Posterior vena cava (tissue), 2 donors: ENCODE measurements at regions not wholly inside any gene's neighbourhood (a gene's known extent, or its start where the extent isn't known, plus 50 kb on each side); places are given as distances from the start of the nearest gene placed in this dataset.

Experiments
- DNase-seq: peaks from one replicate; pipeline ENCODE4 v3.0.0-alpha.2; 2020; ENCODE audit warnings: low spot score
- intact Hi-C, 2 donors: fragments of 100-400 bp; cut with DNase I; formaldehyde crosslinking; loops; one replicate each; pipeline versions ENCODE4 v1.14.1 to v1.14.2; 2022 to 2023
- donor health status: DM: yes; HTN: yes; CAD: no.
- donor health status: DM: yes; HTN: yes; CAD: no.

DNA sequence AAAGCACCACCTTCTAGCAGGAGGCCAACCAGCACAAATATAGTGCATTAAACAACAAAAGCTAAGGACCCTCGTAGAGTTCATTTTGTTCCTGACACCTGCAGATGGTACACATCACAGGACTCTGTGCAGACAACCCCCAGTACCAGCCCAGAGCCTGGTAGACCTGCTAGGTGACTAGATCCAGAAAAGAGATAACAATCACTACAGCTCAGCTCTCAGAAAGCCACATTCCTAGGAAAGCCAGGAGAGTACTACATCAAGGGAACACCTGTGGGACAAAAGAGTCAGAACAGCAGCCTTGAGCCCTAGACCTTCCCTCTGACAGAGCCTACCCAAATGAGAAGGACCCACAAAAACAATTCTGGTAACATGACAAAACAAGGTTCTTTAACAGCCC is 344.7 kb upstream of the PTBP2 start:
- intact Hi-C loops, result no loop called here
- no peak for DNase-seq

DNA sequence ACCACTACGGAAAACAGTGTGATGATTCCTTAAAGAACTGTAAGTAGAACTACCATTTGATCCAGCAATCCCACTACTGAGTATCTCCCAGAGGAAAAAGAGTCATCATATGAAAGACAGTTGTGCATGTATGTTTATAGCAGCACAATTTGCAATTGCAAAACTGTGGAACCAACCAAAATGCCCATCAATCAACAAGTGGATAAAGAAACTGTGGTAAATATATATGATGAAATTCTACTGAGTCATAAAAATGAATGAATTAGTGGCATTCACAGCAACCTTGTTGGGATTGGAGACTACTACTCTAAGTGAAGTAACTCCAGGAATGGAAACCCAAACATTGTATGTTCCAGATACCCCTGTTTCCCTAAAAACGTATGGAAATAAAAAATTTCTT is 337.0 kb upstream of the PTBP2 start:
- intact Hi-C loops, result no loop called here
- DNase-seq, result no peak

DNA sequence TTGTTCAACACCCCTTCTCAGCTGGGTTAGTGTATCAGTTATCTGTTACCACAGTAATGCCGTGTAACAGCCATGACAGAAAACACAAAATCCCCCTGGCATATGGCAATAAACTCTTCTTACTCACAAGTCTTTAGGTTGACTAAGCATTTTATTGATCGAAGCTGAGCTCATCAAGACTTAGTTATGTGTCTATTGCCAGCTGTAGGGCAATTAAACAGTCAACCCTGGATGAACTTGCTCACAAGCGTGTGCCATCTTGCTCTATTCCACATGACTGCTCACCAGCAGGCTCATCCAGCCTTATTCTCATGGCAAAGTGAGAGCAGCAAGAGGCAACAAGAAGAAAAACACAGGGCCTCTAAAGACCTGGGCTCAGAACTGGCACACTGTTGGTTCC is 333.8 kb upstream of the PTBP2 start:
- intact Hi-C loops, result no loop called here
- no peak for DNase-seq

DNA sequence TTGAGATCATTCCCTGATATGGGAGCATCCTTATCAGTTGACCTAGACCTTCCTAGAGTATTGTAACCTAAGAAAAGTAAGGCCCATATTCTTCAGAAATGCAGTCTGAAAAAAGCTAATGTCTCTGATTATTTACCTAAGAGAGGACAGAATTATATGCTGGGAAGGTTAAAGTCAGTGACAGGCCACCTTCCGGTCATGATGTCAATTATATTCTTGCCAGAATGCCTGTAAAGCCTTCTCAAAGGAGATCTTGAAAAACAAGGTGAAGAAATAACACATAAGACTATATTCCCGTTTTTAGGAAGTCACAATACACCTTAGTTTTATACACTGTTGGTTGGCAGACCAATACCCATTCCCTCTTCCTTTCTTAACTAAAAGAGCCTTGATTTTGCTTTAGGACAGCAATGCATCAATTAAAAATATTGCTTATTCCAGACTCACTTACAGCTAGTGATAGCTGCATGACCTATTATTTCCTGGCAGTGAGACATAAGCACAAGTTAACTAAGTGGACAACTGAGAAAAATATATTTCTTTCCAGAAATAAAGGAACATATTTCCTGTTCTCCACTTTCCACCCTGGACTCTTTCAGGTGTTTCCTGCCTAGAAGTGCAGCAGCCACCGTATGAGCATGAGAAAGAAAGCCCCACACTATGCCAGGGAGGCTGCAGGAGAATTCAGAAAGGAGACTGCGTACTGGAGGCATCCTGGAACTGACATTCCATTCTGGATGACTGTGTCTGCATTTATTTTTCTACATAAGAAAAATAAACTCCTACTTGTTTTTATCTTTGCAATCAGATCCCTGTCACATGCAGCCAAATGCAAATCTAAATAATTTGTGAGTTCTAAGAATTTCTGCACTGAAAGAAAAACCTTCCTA is 332.9 kb upstream of the PTBP2 start:
- intact Hi-C loops, result no loop called here
- DNase-seq, result no peak

DNA sequence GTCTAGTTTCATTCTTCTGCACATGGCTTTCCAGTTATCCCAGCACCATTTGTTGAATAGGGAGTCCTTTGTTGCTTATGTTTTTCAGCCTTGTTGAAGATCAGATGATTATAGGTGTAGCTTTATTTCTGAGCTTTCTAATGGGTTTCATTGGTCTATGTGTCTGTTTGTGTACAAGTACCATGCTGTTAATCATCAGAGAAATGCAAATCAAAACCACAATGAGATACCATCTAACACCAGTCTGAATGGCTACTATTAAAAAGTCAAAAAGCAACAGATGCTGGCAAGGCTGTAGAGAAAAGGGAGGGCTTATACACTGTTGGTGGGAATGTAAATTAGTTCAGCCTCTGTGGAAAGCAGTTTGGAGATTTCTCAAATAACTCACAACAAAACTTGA is 321.5 kb upstream of the PTBP2 start:
- DNase-seq, result no peak

DNA sequence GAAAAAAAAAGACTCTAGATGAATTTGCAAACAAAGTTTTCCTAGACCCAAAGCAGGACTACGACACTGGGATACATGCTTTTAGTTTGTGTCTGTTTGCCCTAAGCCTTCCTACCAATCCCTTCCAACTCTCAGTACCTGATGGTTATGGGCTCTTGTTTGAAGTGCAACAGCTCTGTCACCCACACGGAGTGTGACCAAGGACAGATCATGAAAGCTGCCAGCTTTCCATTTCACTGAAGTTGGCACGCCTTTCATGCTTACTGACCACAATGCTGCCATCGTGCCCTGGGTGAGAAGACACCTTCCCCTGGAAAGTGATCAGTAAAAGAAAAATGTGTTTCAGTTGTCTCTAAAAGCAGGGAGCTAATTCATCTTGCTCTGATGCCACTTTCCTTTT is 312.5 kb upstream of the PTBP2 start:
- DNase-seq, result no peak

More for the DNA sequence above, 321.5 kb upstream of the PTBP2 start:
- intact Hi-C loops, result no loop called here

DNA sequence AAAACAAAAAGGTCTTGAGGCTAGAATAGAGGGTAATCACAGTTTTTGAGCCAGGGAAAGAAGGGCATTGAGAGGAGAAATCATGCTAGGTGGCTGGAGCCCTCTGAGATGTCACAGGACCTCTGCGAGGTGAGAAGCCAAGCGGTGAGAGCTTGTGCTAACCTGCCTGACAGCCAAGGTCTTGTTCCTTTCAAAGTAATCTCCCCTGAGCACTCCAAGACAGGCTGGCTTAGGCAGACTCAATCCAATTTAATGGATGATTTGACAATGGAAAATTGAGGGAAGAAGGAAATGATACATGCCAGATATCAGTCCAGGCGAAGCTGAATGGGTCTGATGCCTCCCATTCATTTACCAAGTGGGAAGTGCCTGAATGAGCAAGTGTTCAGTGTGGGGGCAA is 311.9 kb upstream of the PTBP2 start:
- intact Hi-C loops, result no loop called here
- DNase-seq, result no peak

More for the DNA sequence above, 312.5 kb upstream of the PTBP2 start:
- intact Hi-C loops, result no loop called here

DNA sequence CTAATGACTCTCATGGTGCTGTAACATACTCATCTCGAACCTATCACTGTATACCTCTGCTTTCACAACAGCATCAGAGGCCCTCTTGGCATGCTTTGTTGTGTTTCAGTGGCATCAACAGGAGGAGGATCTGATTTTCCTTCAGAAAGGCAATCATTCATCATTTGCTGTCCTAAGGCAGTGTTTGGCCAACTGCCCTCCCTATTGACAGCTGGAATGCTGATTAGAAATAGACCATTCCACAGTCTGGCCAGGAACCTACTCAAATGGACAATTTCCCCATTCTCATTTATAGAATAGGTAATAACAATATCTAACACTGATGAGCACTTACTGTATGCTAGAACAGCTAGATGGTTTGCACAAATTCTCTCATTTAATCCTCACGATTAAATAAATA is 310.6 kb upstream of the PTBP2 start:
- DNase-seq, result no peak
- intact Hi-C loops, result no loop called here

DNA sequence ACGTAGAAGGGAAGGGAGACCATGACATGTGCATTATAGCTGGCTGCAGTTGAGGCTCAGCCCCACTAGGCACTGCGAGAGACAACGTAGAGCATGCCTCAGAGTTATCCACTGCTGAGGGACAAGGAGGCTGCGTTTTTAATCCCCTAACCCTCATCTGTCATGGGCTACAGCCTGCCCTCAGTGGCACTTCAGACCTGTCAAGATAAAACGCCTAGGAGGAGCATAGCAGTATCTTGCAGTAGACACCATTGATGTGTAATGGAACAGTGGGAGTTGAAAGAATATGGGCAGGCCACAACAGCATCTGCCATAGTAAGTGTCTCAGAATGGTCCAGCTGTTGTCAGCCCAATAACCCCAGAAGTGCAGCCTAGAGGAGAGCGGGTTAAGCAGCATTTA is 307.0 kb upstream of the PTBP2 start:
- intact Hi-C loops, result no loop called here
- no peak for DNase-seq

DNA sequence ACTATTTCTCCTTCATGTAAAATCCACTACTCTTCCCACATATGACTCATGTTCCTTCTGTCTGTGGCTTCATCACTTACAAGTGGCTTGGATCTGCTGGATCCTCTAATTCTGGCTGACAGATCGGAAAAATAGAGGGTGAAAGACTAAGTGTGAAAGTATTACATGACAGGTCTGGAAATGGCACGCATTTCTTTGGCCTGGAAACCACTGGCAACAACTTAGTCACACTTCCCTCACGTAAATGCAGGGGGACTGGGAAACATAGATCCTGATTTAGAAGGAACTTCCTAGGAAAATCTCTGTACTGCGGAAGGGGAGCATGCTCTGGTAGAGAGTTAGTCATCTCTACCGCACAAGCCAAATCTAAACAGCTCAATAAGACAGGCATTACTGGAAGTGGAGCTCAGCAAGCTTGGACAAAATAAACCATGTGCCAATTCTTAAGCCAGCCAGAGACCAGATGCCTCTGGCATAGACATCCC is 305.4 kb upstream of the PTBP2 start:
- peak; percentile 77 for DNase-seq

DNA sequence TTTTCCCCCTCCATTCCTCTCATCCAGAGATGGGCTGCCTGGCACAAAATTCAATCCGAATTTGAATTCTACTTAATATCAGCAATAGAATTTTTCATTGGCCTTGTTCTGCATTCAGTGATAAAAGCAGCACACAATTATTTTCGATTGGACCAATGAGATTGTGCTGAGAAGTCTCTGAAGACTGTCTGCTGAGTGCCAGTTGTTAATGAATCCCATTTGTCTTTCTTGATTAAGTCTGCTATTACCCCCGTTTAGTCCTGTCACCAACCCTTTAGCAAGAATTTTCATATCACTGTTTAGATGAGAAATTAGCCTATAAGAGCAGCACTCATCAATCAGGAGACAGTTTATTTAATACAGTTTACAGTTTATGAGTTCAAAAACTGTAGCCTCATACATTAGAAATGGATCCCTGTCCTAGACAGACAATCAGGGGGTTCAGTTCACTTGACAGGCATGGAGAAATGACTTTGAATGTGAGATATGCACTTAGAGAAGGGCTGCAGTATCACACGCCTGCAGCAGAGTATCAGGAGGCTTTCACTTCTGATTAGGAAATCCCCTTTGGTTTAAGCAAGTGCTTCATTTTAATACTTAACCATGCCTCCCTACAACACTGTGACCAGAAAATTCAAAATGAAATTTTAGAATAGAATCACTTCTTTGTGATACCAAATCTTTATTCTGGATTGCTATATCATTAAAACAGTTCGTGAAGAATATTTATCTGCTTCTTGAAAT is 304.7 kb upstream of the PTBP2 start:
- no peak for DNase-seq
- intact Hi-C loops, result no loop called here

More for the DNA sequence above, 305.4 kb upstream of the PTBP2 start:
- intact Hi-C loops, result no loop called here

DNA sequence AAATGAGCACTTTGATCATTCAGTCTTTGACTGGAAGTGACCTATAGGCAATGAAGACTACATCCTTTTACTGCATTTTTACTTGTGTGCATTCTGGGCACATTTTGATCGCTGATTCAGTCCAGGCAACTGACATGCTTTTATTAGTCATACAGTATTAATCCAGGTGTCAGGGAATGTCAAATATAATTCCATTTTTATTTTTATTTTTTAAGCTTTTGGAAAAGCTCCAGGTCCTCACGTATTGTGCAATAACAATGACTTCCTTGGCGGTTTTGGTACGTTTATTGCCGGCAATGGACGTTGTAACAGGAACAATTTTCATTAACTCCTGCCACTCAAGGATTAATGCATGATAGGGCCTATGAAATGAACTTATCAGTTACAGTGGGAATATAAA is 302.6 kb upstream of the PTBP2 start:
- intact Hi-C loops, result no loop called here

DNA sequence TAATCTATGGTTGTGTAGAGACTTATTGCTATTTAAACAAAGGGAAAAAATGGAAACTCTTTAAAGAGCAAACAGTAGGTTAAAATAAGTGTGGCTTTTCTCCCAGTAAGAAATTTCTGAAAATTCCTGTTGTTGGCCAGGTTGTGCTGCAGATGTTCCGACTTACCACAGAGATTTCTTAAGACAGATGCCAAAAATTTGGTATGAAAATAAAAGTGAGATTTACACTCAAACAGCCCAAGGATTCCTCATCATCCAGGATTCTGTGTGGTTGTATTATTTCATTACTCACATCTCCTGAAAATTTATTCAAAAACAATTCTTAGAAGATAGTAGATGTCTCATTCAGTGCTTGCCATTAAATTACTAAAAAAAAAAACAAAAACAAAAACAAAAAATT is 296.7 kb upstream of the PTBP2 start:
- no peak for DNase-seq
- intact Hi-C loops, result no loop called here

More for the DNA sequence above, 302.6 kb upstream of the PTBP2 start:
- no peak for DNase-seq

DNA sequence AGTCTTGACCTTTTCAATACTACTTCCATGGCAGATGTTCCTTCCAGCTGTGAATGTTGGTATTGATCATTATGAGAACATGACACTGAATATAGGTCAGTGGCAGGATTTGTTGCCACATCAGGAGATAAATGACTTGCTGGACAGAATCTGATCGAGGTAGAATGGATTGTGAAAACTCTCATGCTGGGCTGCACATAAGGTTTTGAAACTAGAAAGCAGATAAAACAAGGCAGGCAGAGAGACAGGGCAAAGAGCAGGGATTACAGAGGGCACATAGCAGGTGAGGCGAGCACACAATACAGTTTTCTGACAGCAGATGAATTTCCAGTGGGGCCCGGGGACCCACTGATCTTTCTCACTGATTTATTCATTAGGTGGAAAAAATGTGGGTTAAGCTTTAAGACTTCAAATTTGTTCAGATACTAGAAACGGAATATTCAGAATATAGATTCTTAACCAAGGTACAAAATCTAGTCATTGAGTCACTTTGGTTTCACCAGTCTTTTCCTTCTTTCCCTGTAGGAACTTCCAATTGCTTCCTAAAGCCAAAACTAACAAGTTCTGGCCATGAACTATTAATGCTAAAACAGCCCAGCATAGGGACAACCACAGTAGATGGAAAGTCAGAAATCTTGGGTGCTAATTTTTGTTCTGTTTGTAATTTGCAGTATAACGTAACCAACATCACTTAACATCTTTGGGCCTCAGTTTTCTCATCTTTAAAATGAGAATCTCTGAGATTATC is 296.0 kb upstream of the PTBP2 start:
- no peak for DNase-seq
- intact Hi-C loops, result no loop called here

DNA sequence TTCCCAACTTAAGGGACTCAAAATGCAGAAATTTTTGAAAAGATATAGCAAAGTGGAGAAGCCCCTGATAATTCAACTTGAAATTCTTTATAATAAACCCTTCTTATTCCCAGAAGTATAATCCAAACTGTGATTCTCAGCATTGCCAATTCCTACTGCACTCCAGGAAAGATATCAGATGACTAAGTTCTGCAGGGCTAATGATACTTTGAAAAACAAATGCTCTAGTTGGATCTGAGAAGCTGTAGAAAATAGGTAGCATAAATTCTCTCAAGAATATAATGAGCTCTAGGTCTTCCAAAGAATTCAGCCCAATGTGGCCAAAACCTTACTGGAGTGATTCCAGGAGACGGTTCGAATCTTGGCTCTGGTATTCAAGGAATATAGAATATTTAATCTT is 294.0 kb upstream of the PTBP2 start:
- DNase-seq, result no peak
- intact Hi-C loops, result no loop called here

DNA sequence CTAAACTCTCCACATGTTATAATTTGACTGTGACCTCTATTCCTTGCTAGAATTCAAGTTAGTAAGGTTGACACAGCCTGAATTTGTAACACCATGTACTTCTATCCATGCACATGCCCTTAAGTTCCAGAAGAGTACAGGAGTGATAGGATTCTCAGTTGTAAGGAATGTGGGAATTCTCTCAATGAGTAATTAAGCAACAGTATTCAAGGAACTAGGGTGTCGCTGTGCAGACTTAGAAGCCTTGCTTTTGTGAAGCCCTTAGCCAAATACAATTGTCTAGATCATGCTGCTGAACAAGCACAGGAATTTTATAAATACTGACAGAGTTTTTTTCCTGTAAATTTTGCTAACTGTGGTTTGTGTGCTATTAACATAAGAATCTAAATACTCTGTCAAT is 276.3 kb upstream of the PTBP2 start:
- intact Hi-C loops, result loop anchor here in 1 of 2 donors (5.0 kb wide), 1 partner anchor 982 kb away; no protein-coding TSS in a partner anchor
- no peak for DNase-seq

DNA sequence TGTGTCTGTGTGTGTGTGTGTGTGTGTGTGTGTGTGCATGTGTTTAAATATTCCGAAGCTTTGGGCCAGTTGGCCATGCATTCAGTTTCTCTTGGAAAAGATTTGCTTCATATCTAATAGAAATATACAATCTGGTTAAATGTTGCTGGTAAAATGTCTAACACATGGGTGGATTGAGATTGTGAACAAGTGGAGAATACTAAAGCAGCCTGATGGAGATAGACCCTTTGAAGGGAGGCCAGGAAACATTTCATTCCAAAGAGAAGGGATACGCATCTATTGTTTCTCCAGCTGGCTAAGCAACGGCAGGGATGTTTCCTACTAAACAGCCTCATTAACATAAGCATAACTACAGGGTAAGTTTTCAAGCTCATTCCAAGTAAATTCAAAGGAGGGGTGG is 257.5 kb upstream of the PTBP2 start:
- DNase-seq, result no peak
- intact Hi-C loops, result no loop called here

DNA sequence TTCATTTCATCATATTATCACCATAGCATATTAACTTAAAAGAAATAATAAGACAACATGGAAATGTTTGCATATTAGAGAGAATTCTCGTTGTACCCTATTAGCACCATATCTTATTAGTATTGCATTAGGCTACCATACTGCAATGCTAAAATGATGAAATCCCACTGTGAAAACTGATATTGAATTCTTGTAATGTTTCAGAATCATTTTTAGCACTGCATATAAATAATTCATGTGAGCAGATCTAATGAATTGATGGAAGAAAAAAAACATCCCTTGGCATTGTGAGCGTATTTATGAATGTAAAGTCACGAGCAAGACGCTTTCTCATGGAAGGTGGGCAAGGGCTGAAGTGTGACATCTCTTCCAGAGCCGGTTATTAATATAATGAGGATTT is 257.1 kb upstream of the PTBP2 start:
- intact Hi-C loops, result no loop called here
- no peak for DNase-seq

DNA sequence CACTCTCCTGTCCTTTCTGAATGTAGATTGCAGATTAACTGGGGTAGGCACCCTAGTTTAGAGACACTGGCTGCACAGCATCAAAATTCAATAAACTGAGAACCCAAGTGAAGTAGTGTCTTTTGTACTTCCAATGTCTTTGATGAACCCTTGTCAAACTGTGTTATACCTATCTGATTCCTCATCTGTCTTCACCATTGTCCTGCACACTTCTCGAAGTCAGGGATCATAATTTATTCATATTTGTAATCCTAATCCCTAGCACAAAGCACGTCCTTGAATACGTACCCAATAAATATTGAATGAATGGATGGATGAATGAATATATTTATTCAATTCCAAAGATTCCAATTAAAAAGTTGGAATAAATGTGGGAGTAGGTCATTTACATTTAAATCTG is 256.6 kb upstream of the PTBP2 start:
- intact Hi-C loops, result no loop called here
- no peak for DNase-seq

DNA sequence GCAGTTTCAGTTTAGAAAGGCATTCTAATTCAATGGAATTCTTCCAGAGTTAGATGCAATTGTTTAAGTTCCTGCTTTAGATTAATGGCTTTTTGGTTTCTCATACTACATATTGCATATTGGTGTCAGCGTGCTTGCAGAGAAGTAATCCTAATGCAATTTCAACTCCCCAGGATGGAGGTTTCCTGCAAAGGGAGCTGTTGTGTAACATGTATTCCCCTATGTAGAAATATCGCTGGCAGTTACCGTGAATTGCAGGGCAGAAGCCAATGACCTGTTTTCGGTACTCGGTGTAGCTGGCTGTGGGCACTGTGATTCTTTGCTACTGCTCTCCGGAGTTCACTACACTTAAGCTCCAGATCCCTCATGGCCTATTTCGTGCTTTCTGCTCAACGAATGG is 256.1 kb upstream of the PTBP2 start:
- intact Hi-C loops, result no loop called here

More for the DNA sequence above, 256.1 kb upstream of the PTBP2 start:
- DNase-seq, result no peak
